Left ventricle myocardium superior (tissue), 1 donor: ENCODE measurements at regions not wholly inside any gene's neighbourhood (a gene's known extent, or its start where the extent isn't known, plus 50 kb on each side); places are given as distances from the start of the nearest gene placed in this dataset.

Experiments
- ATAC-seq: fragments of 200-7000 bp; cut with Tn5 transposase; one replicate; pipeline ENCODE4 v1.9.1; 2020; ENCODE audit warnings: mild to moderate bottlenecking, moderate library complexity
- DNase-seq: peaks from one replicate; pipeline ENCODE4 v3.0.0-alpha.2; 2020
- intact Hi-C: fragments of 100-400 bp; cut with micrococcal nuclease; formaldehyde crosslinking; loops from one replicate; pipeline ENCODE4 v1.11.0; 2022
- donor health status: DM: no; HTN: yes; CAD: no; lungs with severe emphysema.

GRCh38 chr21:14602382-14602958 is 56.4 kb upstream of the SAMSN1 start:
- intact Hi-C loops: no loop called here
- DNase-seq (no peak), ATAC-seq (no peak)

- intact Hi-C loops: no loop called here
- DNase-seq: no peak
- ATAC-seq: peak; percentile 80
Observed at GRCh38 chr21:14600569-14601297, 54.6 kb upstream of the SAMSN1 start.

GRCh38 chr21:14598065-14598464 is 52.0 kb upstream of the SAMSN1 start:
- DNase-seq (no peak), ATAC-seq (no peak)
- intact Hi-C loops: no loop called here
